HepG2 (cell line): ENCODE measurements at regions not wholly inside any gene's neighbourhood (a gene's known extent, or its start where the extent isn't known, plus 50 kb on each side); places are given as distances from the start of the nearest gene placed in this dataset.

ENCODE experiments used
- ATAC-seq: fragments of 200-7000 bp; cut with Tn5 transposase; 3 replicates; pipeline ENCODE4 v1.9.1; 2020; ENCODE audit warnings: mild to moderate bottlenecking, moderate library complexity
- BruUV-seq: library from RNA; stranded (reverse); fragments of 400-500 nt; replicated peaks from 2 replicates; lab custom pipeline; 2021; lab: Mats Ljungman, UMichigan
- CTCF ChIA-PET: fragments of 300-600 bp; formaldehyde crosslinking; extraction: SDS; loops from one replicate; lab custom pipeline; 2021; ENCODE audit warnings: low total read pairs, inconsistent platforms, low intra/inter-chr PET ratio; lab: Yijun Ruan, JAX
- POLR2A ChIA-PET: fragments of 350-600 bp; sonication (Branson Sonifier 250); formaldehyde crosslinking; loops from one replicate; lab custom pipeline; 2020; ENCODE audit warnings: antibody characterized with exemption, inconsistent platforms; lab: Yijun Ruan, JAX
- DNase-seq: peaks from one replicate; pipeline ENCODE4 v3.0.0-alpha.2; 2015; ENCODE audit warnings: low spot score
- FAIRE-seq: peaks from 3 replicates; lab custom pipeline; 2011; peaks lifted over from hg19 to GRCh38; lab: Jason Lieb, UNC
- H2AFZ ChIP-seq: one replicate; pipeline ENCODE4 v1.6.1; 2011; ENCODE audit warnings: low read length, inconsistent platforms
- H3K27ac ChIP-seq: fragments of 300-600 bp; 3 replicates; pipeline ENCODE4 v1.8.0; 2011; ENCODE audit warnings: mixed run types, mild to moderate bottlenecking, mixed read lengths, low read length, inconsistent platforms; ENCODE audit not compliant: insufficient read depth; ENCODE audit errors: extremely low read length
- H3K27me3 ChIP-seq, 2 experiments: fragments of 200-600 bp in 1 of 2; 2 replicates in 1 of 2; 3 replicates in 1 of 2; pipeline versions ENCODE4 v1.6.0 to v1.8.0; 2011; ENCODE audit warnings: low read length in 2 of 2, mild to moderate bottlenecking in 2 of 2, moderate library complexity in 2 of 2, inconsistent platforms in 1 of 2; ENCODE audit not compliant: insufficient read depth in 2 of 2, control insufficient read depth in 1 of 2
- H3K36me3 ChIP-seq, 2 experiments: fragments of 200-600 bp in 1 of 2; replicated peaks in 1 of 2; 2 replicates in 1 of 2; 3 replicates in 1 of 2; pipeline versions ENCODE4 v1.5.1 to v1.8.0; 2011; ENCODE audit warnings: low read length in 2 of 2, inconsistent platforms in 1 of 2; ENCODE audit not compliant: insufficient read depth in 2 of 2, control insufficient read depth in 1 of 2
- H3K4me1 ChIP-seq: 2 replicates; pipeline ENCODE4 v1.5.1; 2012; ENCODE audit warnings: low read length, inconsistent platforms; ENCODE audit not compliant: insufficient read depth
- H3K4me2 ChIP-seq: 2 replicates; pipeline ENCODE4 v1.6.0; 2011; ENCODE audit warnings: low read depth, low read length, inconsistent platforms
- H3K4me3 ChIP-seq, 3 experiments: fragments of 200-600 bp in 1 of 3; sonication (generic), shearing (Covaris generic) in 1 of 3; replicated peaks in 1 of 3; 2 replicates each; pipeline ENCODE4 v1.5.1; 2011 to 2016; ENCODE audit warnings: low read length in 3 of 3, inconsistent platforms in 2 of 3, low read depth in 2 of 3, mild to moderate bottlenecking in 2 of 3, control low read depth in 1 of 3, mixed read lengths in 1 of 3; ENCODE audit not compliant: insufficient read depth in 1 of 3
- H3K79me2 ChIP-seq: one replicate; pipeline ENCODE4 v1.6.1; 2011; ENCODE audit warnings: low read length, inconsistent platforms; ENCODE audit not compliant: insufficient read depth
- H3K9ac ChIP-seq: 2 replicates; pipeline ENCODE4 v1.6.0; 2011; ENCODE audit warnings: mild to moderate bottlenecking, low read depth, low read length, inconsistent platforms; ENCODE audit not compliant: insufficient read depth
- H3K9me3 ChIP-seq: 2 replicates; pipeline ENCODE4 v1.5.1; 2012; ENCODE audit warnings: mild to moderate bottlenecking, low read length
- H4K20me1 ChIP-seq: 2 replicates; pipeline ENCODE4 v1.6.0; 2011; ENCODE audit warnings: inconsistent platforms, mild to moderate bottlenecking, low read length, moderate library complexity; ENCODE audit not compliant: insufficient read depth
- AGO1 ChIP-seq: fragments of 200-400 bp; formaldehyde crosslinking; IDR thresholded peaks from 2 replicates; pipeline ENCODE4 v1.6.1; 2017; ENCODE audit warnings: mild to moderate bottlenecking, low read depth, low read length, moderate library complexity; ENCODE audit not compliant: poor library complexity, severe bottlenecking
- HOXA9 ChIP-seq: sonication (generic); formaldehyde crosslinking; IDR thresholded peaks from 2 replicates; pipeline ENCODE4 v1.8.1; 2022; ENCODE audit warnings: missing genetic modification reagents, mild to moderate bottlenecking, moderate library complexity, borderline replicate concordance
- PPARG ChIP-seq: conservative IDR thresholded peaks from 2 replicates; pipeline ENCODE4 v1.6.1; 2016; ENCODE audit warnings: missing biosample characterization, missing genetic modification reagents
- PRMT3 ChIP-seq: sonication (generic); formaldehyde crosslinking; IDR thresholded peaks from 2 replicates; pipeline ENCODE4 v1.8.1; 2022; ENCODE audit warnings: low read depth, mild to moderate bottlenecking, moderate library complexity, missing genetic modification reagents, borderline replicate concordance
- XRCC5 ChIP-seq: fragments of 200-400 bp; formaldehyde crosslinking; optimal IDR thresholded peaks from 2 replicates; pipeline ENCODE3; 2017; ENCODE audit warnings: mild to moderate bottlenecking, low read length
- ZNF253 ChIP-seq: sonication (generic); formaldehyde crosslinking; IDR thresholded peaks from 2 replicates; pipeline ENCODE4 v1.8.0; 2022; ENCODE audit warnings: mild to moderate bottlenecking, missing genetic modification reagents, borderline replicate concordance
- ZNF468 ChIP-seq: sonication (generic); formaldehyde crosslinking; IDR thresholded peaks from 2 replicates; pipeline ENCODE4 v1.8.0; 2022; ENCODE audit warnings: mild to moderate bottlenecking, moderate library complexity, missing genetic modification reagents
- ZNF776 ChIP-seq: sonication (generic); formaldehyde crosslinking; IDR thresholded peaks from 2 replicates; pipeline ENCODE4 v1.4.0; 2020; ENCODE audit warnings: mild to moderate bottlenecking, missing genetic modification reagents
- ZSCAN30 ChIP-seq: sonication (generic); formaldehyde crosslinking; IDR thresholded peaks from 2 replicates; pipeline ENCODE4 v1.5.0; 2020; ENCODE audit warnings: mild to moderate bottlenecking, missing genetic modification reagents
- WGBS: methylation state at CpG from one replicate; pipeline ENCODE4 v1.1.6; 2017; ENCODE audit warnings: low lambda C conversion rate; 5-methylcytosine and 5-hydroxymethylcytosine counted together
- in situ Hi-C: cut with HindIII; loops from 2 replicates; pipeline ENCODE4 v1.10.0; 2017; ENCODE audit warnings: low pct_unique_long_range_greater_than_20kb; ENCODE audit not compliant: extremely low pct_ligation_motif_present
- intact Hi-C: fragments of 100-400 bp; cut with micrococcal nuclease; formaldehyde crosslinking; loops from one replicate; pipeline ENCODE4 v1.10.0; 2022; ENCODE audit not compliant: unreplicated experiment
- TF ChIP-seq, protein P1 (sequence below): sonication (generic); formaldehyde crosslinking; IDR thresholded peaks from 2 replicates; pipeline ENCODE4 v1.9.0; 2021; ENCODE audit warnings: missing genetic modification reagents, borderline replicate concordance
- TF ChIP-seq, protein P2 (sequence below): sonication (generic); formaldehyde crosslinking; IDR thresholded peaks from 2 replicates; pipeline ENCODE4 v1.5.0; 2020; ENCODE audit warnings: missing genetic modification reagents, mild to moderate bottlenecking, borderline replicate concordance
- TF ChIP-seq, protein P3 (sequence below): sonication (generic); formaldehyde crosslinking; IDR thresholded peaks from 2 replicates; pipeline ENCODE4 v1.4.0; 2020; ENCODE audit warnings: mild to moderate bottlenecking, low read depth, missing genetic modification reagents

DNA sequence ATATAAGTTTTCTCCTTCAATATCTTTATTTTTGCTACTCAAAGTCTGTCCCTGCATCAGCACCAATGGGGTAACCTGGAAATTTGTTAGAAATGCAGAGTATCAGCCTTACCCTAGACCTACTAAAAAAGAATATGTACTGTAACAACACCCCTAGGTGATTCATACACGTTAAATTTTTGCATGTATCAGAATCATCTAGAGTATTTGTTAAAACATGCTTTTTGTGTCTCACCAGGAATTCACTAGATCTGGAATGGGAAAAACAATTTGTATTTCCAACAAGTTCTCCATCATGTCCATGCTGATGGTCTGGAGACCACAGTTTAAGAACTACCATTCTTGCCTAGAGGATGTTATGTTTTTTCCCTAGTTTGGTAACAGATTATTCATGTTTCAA, 196.0 kb upstream of the EDNRA start:
- in situ Hi-C loops: no loop called here
- H3K27ac ChIP-seq: no peak overlapping the region
- BruUV-seq: no TSS peak
- no peaks in the 10 kb centered on the region for H3K4me1 ChIP-seq
- H3K79me2 ChIP-seq: no peaks in the 10 kb centered on the region
- POLR2A ChIA-PET: no interaction called here
- no peak overlapping the region for H3K4me2 ChIP-seq
- no peak for FAIRE-seq
- TF ChIP-seq ZNF468 (CRISPR knock-in tag) (no peak), ZSCAN30 (CRISPR knock-in tag) (no peak), PRMT3 (CRISPR knock-in tag) (no peak), XRCC5 (no peak), PPARG (CRISPR knock-in tag) (no peak), ZNF253 (CRISPR knock-in tag) (no peak), HOXA9 (CRISPR knock-in tag) (no peak), ZNF776 (CRISPR knock-in tag) (no peak), AGO1 (no peak)
- TF ChIP-seq, protein P1, sequence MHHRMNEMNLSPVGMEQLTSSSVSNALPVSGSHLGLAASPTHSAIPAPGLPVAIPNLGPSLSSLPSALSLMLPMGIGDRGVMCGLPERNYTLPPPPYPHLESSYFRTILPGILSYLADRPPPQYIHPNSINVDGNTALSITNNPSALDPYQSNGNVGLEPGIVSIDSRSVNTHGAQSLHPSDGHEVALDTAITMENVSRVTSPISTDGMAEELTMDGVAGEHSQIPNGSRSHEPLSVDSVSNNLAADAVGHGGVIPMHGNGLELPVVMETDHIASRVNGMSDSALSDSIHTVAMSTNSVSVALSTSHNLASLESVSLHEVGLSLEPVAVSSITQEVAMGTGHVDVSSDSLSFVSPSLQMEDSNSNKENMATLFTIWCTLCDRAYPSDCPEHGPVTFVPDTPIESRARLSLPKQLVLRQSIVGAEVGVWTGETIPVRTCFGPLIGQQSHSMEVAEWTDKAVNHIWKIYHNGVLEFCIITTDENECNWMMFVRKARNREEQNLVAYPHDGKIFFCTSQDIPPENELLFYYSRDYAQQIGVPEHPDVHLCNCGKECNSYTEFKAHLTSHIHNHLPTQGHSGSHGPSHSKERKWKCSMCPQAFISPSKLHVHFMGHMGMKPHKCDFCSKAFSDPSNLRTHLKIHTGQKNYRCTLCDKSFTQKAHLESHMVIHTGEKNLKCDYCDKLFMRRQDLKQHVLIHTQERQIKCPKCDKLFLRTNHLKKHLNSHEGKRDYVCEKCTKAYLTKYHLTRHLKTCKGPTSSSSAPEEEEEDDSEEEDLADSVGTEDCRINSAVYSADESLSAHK (CRISPR knock-in tag): no peak
- TF ChIP-seq, protein P2, sequence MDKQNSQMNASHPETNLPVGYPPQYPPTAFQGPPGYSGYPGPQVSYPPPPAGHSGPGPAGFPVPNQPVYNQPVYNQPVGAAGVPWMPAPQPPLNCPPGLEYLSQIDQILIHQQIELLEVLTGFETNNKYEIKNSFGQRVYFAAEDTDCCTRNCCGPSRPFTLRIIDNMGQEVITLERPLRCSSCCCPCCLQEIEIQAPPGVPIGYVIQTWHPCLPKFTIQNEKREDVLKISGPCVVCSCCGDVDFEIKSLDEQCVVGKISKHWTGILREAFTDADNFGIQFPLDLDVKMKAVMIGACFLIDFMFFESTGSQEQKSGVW (CRISPR knock-in tag): no peak
- TF ChIP-seq, protein P3, sequence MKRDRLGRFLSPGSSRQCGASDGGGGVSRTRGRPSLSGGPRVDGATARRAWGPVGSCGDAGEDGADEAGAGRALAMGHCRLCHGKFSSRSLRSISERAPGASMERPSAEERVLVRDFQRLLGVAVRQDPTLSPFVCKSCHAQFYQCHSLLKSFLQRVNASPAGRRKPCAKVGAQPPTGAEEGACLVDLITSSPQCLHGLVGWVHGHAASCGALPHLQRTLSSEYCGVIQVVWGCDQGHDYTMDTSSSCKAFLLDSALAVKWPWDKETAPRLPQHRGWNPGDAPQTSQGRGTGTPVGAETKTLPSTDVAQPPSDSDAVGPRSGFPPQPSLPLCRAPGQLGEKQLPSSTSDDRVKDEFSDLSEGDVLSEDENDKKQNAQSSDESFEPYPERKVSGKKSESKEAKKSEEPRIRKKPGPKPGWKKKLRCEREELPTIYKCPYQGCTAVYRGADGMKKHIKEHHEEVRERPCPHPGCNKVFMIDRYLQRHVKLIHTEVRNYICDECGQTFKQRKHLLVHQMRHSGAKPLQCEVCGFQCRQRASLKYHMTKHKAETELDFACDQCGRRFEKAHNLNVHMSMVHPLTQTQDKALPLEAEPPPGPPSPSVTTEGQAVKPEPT: no peak
- H3K9ac ChIP-seq: no peak overlapping the region
- H3K27me3 ChIP-seq: no peaks in the 10 kb centered on the region
- no peak overlapping the region for H3K4me3 ChIP-seq
- H3K9me3 ChIP-seq: peaks cover 8% of the 10 kb centered on the region
- no peak for DNase-seq
- WGBS: 0% methylated on average over 1 of the region's 1 CpG
- no peak for ATAC-seq
- CTCF ChIA-PET: no interaction called here
- H4K20me1 ChIP-seq: no peaks in the 10 kb centered on the region
- H3K36me3 ChIP-seq: no peaks in the 10 kb centered on the region
- intact Hi-C loops: no loop called here
- no peak overlapping the region for H2AFZ ChIP-seq
